Gastroesophageal sphincter (tissue), 3 donors: ENCODE measurements at regions not wholly inside any gene's neighbourhood (a gene's known extent, or its start where the extent isn't known, plus 50 kb on each side); places are given as distances from the start of the nearest gene placed in this dataset.

Experiments
- EP300 ChIP-seq: sonication (generic); formaldehyde crosslinking; IDR thresholded peaks from one replicate; pipeline ENCODE4 v1.6.1; 2017; ENCODE audit warnings: antibody characterized with exemption, mild to moderate bottlenecking
- POLR2A ChIP-seq, 2 donors: fragments of 450-650 bp; IDR thresholded peaks; one replicate each; pipeline ENCODE4 v1.6.1; 2017; ENCODE audit warnings: antibody characterized with exemption in 2 of 2, mild to moderate bottlenecking in 2 of 2, moderate library complexity in 1 of 2
- TF ChIP-seq, protein P1 (sequence below), 4 experiments: fragments of 200-600 bp in 2 of 4; fragments of 450-650 bp in 2 of 4; sonication (generic) in 1 of 4; IDR thresholded peaks; one replicate each; pipeline ENCODE4 v1.5.1; 2017 to 2019; ENCODE audit warnings: antibody characterized with exemption in 4 of 4, mild to moderate bottlenecking in 2 of 4, moderate library complexity in 2 of 4

DNA sequence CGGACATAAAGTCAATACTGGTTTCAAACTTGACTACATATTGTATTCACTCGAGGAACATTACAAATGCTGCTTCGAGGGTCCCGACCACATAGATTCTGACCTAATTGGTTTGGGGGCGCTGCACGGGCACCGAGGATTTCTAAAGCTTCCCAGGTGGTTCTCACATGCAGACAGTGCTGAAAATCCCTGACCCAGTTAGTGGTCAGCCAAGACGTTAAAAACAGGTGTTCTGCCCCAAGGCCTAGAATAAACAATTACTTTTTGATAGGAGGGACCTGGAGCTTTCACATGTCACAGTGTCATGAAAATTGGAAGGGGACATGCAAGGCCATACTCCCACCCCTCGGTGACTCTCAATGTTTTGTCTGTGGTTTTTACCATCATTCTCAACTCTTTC, 368.9 kb downstream of the RNF144A start:
- TF ChIP-seq EP300 = no peak
- TF ChIP-seq, protein P1, sequence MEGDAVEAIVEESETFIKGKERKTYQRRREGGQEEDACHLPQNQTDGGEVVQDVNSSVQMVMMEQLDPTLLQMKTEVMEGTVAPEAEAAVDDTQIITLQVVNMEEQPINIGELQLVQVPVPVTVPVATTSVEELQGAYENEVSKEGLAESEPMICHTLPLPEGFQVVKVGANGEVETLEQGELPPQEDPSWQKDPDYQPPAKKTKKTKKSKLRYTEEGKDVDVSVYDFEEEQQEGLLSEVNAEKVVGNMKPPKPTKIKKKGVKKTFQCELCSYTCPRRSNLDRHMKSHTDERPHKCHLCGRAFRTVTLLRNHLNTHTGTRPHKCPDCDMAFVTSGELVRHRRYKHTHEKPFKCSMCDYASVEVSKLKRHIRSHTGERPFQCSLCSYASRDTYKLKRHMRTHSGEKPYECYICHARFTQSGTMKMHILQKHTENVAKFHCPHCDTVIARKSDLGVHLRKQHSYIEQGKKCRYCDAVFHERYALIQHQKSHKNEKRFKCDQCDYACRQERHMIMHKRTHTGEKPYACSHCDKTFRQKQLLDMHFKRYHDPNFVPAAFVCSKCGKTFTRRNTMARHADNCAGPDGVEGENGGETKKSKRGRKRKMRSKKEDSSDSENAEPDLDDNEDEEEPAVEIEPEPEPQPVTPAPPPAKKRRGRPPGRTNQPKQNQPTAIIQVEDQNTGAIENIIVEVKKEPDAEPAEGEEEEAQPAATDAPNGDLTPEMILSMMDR (IDR thresholded peaks at IDR 0.05) = no peak
- TF ChIP-seq POLR2A (IDR thresholded peaks at IDR 0.05) = no peak
